ENCODE measurements at regions not wholly inside any gene's neighbourhood (a gene's known extent, or its start where the extent isn't known, plus 50 kb on each side); places are given as distances from the start of the nearest gene placed in this dataset.
A peak's percentile ranks its signal among the peaks of the same experiment; 100 is the strongest.

GRCh38 chr4:102437111-102437510, 64.0 kb upstream of the NFKB1 start:
- H2AFZ ChIP-seq (ENCODE audit: low read length) = no peak overlapping the region
- H3K79me2 ChIP-seq (ENCODE audit: insufficient read depth, low read length) = no peaks in the 10 kb centered on the region
- no peak for TF ChIP-seq BRF2 (CRISPR knock-in tag; IDR thresholded peaks at IDR 0.05)
- no peak for TF ChIP-seq ZNF850 (CRISPR knock-in tag; conservative IDR thresholded peaks at IDR 0.05)
- TF ChIP-seq, protein P1, sequence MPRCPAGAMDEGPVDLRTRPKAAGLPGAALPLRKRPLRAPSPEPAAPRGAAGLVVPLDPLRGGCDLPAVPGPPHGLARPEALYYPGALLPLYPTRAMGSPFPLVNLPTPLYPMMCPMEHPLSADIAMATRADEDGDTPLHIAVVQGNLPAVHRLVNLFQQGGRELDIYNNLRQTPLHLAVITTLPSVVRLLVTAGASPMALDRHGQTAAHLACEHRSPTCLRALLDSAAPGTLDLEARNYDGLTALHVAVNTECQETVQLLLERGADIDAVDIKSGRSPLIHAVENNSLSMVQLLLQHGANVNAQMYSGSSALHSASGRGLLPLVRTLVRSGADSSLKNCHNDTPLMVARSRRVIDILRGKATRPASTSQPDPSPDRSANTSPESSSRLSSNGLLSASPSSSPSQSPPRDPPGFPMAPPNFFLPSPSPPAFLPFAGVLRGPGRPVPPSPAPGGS (CRISPR knock-in tag; IDR thresholded peaks at IDR 0.05) = no peak
- TF ChIP-seq SMAD9 (CRISPR knock-in tag; IDR thresholded peaks at IDR 0.05) = no peak
- no peak for TF ChIP-seq EZH2 (conservative IDR thresholded peaks at IDR 0.05; ENCODE audit: low read depth, low read length)
- no peak for TF ChIP-seq TMF1 (CRISPR knock-in tag; IDR thresholded peaks at IDR 0.05; ENCODE audit: low read depth)
- no peak for TF ChIP-seq KMT2A (CRISPR knock-in tag; IDR thresholded peaks at IDR 0.05)
- no peak for TF ChIP-seq ZNF83 (CRISPR knock-in tag; IDR thresholded peaks at IDR 0.05; ENCODE audit: borderline replicate concordance)
- no peak for TF ChIP-seq ZNF7 (CRISPR knock-in tag; IDR thresholded peaks at IDR 0.05)
- TF ChIP-seq ZNF768 (CRISPR knock-in tag; IDR thresholded peaks at IDR 0.05) = no peak
- TF ChIP-seq KLF13 (CRISPR knock-in tag; IDR thresholded peaks at IDR 0.05) = no peak
- no peak for TF ChIP-seq ATAD3A (CRISPR knock-in tag; IDR thresholded peaks at IDR 0.05)
- H3K9ac ChIP-seq (ENCODE audit: insufficient read depth, low read depth, low read length) = no peak overlapping the region
- FAIRE-seq (no peak), ATAC-seq (0 out of 3 replicates have a peak, but pooled peaks have one; percentile 33), DNase-seq (ENCODE audit: low spot score) (no peak)
- no peaks in the 10 kb centered on the region for H3K27me3 ChIP-seq (ENCODE audit: control insufficient read depth in 1 of 2, insufficient read depth in 2 of 2, low read length in 2 of 2)
- no peaks in the 10 kb centered on the region for H3K9me3 ChIP-seq (ENCODE audit: low read length)
- no peak overlapping the region for H3K4me3 ChIP-seq (replicated peaks in 1 of 3; ENCODE audit: insufficient read depth in 1 of 3, low read depth in 2 of 3, low read length in 3 of 3)
- H3K27ac ChIP-seq (ENCODE audit: extremely low read length, insufficient read depth, low read length) = no peak overlapping the region
- H3K36me3 ChIP-seq (replicated peaks in 1 of 2; ENCODE audit: control insufficient read depth in 1 of 2, insufficient read depth in 2 of 2, low read length in 2 of 2) = no peaks in the 10 kb centered on the region
- 86% methylated on average over 3 of the region's 3 CpGs for WGBS (ENCODE audit: low lambda C conversion rate)
- in situ Hi-C loops (cut with HindIII; ENCODE audit: extremely low pct_ligation_motif_present, low pct_unique_long_range_greater_than_20kb) (loop anchor here (10.0 kb wide), 2 partner anchors 578 to 658 kb away; partner anchors contain the start of genes BDH2 and SLC9B1), intact Hi-C loops (cut with micrococcal nuclease; ENCODE audit: unreplicated experiment) (no loop called here)
- peaks cover 43% of the 10 kb centered on the region for H3K4me1 ChIP-seq (ENCODE audit: insufficient read depth, low read length)
- no TSS peak for BruUV-seq (replicated peaks)
- POLR2A ChIA-PET = no interaction called here
- CTCF ChIA-PET (ENCODE audit: low intra/inter-chr PET ratio, low total read pairs) = no interaction called here
- H3K4me2 ChIP-seq (ENCODE audit: low read depth, low read length) = no peak overlapping the region
- no peaks in the 10 kb centered on the region for H4K20me1 ChIP-seq (ENCODE audit: insufficient read depth, low read length)

Data from HepG2 (cell line).